KMS-11 (cell line): ENCODE measurements at regions not wholly inside any gene's neighbourhood (a gene's known extent, or its start where the extent isn't known, plus 50 kb on each side); places are given as distances from the start of the nearest gene placed in this dataset.

ENCODE experiments used
- H2AFZ ChIP-seq: fragments of 200-600 bp; sonication (generic); 2 replicates; pipeline ENCODE4 v1.6.1; 2016; ENCODE audit warnings: antibody characterized with exemption, mixed run types, low read depth
- H3K27ac ChIP-seq: fragments of 200-600 bp; sonication (generic); 2 replicates; pipeline ENCODE4 v1.6.1; 2016; ENCODE audit warnings: mild to moderate bottlenecking, mixed run types
- H3K27me3 ChIP-seq: fragments of 200-600 bp; sonication (generic); 2 replicates; pipeline ENCODE4 v1.6.1; 2017; ENCODE audit warnings: mild to moderate bottlenecking, low read depth, mixed run types, moderate library complexity; ENCODE audit not compliant: insufficient read depth
- H3K36me3 ChIP-seq: fragments of 200-600 bp; sonication (generic); 2 replicates; pipeline ENCODE4 v1.6.1; 2017; ENCODE audit warnings: mild to moderate bottlenecking, mixed run types; ENCODE audit not compliant: insufficient read depth
- H3K4me1 ChIP-seq: fragments of 200-600 bp; sonication (generic); 2 replicates; pipeline ENCODE4 v1.6.1; 2016; ENCODE audit warnings: mild to moderate bottlenecking, low read depth, mixed run types; ENCODE audit not compliant: poor library complexity, severe bottlenecking
- H3K4me2 ChIP-seq: fragments of 200-600 bp; sonication (generic); 2 replicates; pipeline ENCODE4 v1.7.0; 2016; ENCODE audit warnings: mild to moderate bottlenecking, mixed run types
- H3K4me3 ChIP-seq: fragments of 200-600 bp; sonication (generic); IDR thresholded peaks from 2 replicates; pipeline ENCODE4 v1.6.1; 2017; ENCODE audit warnings: low read depth, low read length, mixed read lengths; ENCODE audit not compliant: insufficient read depth
- H3K79me2 ChIP-seq: fragments of 200-600 bp; sonication (generic); 2 replicates; pipeline ENCODE4 v1.6.1; 2016; ENCODE audit warnings: low read depth, mixed run types; ENCODE audit not compliant: insufficient read depth
- H3K9ac ChIP-seq: fragments of 200-600 bp; sonication (generic); 2 replicates; pipeline ENCODE4 v1.6.1; 2016; ENCODE audit warnings: mild to moderate bottlenecking, mixed run types
- H4K20me1 ChIP-seq: fragments of 200-600 bp; sonication (generic); 2 replicates; pipeline ENCODE4 v1.6.1; 2016; ENCODE audit warnings: mild to moderate bottlenecking, mixed run types; ENCODE audit not compliant: insufficient read depth
- TF ChIP-seq, protein P1 (sequence below): fragments of 200-600 bp; sonication (generic); conservative IDR thresholded peaks from 2 replicates; pipeline ENCODE4 v1.6.1; 2017; ENCODE audit warnings: low read depth, mild to moderate bottlenecking, antibody characterized with exemption, low read length, moderate library complexity, mixed read lengths

- Histone ChIP-seq H2AFZ (no peak overlapping the region), H3K79me2 (no peaks in the 10 kb centered on the region), H3K27ac (no peak overlapping the region), H4K20me1 (no peaks in the 10 kb centered on the region), H3K27me3 (peaks cover 9% of the 10 kb centered on the region), H3K9ac (no peak overlapping the region), H3K36me3 (no peaks in the 10 kb centered on the region), H3K4me1 (peaks cover 22% of the 10 kb centered on the region), H3K4me2 (peak overlapping the region; percentile 55), H3K4me3 (no peak overlapping the region)
- TF ChIP-seq, protein P1, sequence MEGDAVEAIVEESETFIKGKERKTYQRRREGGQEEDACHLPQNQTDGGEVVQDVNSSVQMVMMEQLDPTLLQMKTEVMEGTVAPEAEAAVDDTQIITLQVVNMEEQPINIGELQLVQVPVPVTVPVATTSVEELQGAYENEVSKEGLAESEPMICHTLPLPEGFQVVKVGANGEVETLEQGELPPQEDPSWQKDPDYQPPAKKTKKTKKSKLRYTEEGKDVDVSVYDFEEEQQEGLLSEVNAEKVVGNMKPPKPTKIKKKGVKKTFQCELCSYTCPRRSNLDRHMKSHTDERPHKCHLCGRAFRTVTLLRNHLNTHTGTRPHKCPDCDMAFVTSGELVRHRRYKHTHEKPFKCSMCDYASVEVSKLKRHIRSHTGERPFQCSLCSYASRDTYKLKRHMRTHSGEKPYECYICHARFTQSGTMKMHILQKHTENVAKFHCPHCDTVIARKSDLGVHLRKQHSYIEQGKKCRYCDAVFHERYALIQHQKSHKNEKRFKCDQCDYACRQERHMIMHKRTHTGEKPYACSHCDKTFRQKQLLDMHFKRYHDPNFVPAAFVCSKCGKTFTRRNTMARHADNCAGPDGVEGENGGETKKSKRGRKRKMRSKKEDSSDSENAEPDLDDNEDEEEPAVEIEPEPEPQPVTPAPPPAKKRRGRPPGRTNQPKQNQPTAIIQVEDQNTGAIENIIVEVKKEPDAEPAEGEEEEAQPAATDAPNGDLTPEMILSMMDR = no peak
Observed at GRCh38 chr12:93060666-93061472, 131.8 kb upstream of the EEA1 start.

DNA sequence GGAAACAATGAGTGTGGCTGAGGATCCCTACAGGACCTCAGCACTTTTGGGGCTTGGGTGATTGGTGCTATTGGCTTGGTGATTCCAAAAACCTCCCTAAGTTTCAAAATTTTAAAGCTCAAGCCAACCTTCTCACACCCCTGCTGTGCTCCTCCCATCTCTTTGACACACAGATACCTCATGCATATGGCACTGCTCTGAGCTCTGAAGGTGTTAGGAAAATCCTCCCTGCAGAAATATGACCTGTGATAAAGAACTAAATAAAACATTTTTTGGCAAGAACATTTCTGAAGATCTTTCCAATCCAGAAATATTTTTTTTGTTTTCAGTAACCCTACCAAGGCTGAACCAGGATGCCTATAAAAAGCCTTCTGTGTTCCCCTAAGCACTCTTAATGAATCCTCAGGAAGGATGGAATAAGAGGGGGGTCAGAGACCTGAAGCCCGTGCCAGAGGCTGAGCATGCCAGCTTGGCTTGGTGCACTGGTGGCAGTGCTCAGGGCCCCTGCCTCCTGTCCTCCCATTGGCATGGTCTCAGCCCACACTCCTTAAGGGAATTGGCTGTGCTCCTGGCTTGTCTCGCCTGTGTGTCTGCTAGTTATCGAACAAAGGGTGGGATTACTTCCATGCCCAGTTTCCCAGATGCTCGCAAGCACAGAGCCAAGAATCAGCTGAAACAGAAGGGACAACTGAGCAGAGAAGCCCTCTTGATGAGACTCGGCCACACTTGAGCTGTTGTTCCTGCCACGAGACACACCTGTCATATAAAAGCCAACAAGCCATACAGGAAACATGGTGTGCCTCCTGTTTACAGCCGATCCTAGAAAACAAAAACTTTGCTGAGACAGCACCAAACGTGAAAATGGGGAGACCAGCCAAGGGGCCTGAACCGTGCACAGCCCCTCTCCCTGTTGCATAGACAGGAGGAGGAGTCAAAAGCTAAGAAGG lies 132.7 kb upstream of the EEA1 start:
- Histone ChIP-seq H3K4me1 (peaks cover 22% of the 10 kb centered on the region), H2AFZ (no peak overlapping the region), H3K27ac (no peak overlapping the region), H3K79me2 (no peaks in the 10 kb centered on the region), H3K36me3 (no peaks in the 10 kb centered on the region), H3K27me3 (peaks cover 9% of the 10 kb centered on the region), H4K20me1 (no peaks in the 10 kb centered on the region), H3K4me2 (peak overlapping the region; percentile 55; the same call in 1 of the 2 replicates), H3K4me3 (no peak overlapping the region), H3K9ac (no peak overlapping the region)
- TF ChIP-seq, protein P1 = no peak

DNA sequence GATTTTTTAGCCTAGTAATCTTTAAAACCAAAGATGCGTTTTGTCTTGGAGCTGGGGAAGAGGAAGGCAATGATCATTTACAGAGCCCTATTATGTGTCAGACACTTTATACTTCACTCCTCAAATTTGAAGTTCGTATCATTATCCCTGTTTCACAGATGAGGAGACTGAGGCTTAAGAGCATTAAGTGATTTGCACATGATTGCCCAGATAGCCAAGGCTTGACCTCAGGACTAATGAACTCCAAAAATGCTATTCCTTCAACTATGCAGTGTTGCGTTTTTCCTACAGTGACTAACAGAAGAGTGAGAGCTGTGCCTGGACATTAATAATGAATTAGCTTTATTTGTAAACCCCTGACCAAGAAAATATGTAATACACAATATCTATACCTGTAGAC lies 136.8 kb upstream of the EEA1 start:
- Histone ChIP-seq H3K4me1 (peaks cover 8% of the 10 kb centered on the region), H3K9ac (no peak overlapping the region), H3K27me3 (peaks cover 9% of the 10 kb centered on the region), H3K36me3 (no peaks in the 10 kb centered on the region), H3K4me2 (no peak overlapping the region), H4K20me1 (no peaks in the 10 kb centered on the region), H3K4me3 (no peak overlapping the region), H2AFZ (no peak overlapping the region), H3K27ac (no peak overlapping the region), H3K79me2 (no peaks in the 10 kb centered on the region)
- TF ChIP-seq, protein P1 = no peak

- Histone ChIP-seq H4K20me1 (no peaks in the 10 kb centered on the region), H3K4me1 (no peaks in the 10 kb centered on the region), H3K4me3 (no peak overlapping the region), H3K27me3 (no peaks in the 10 kb centered on the region), H3K36me3 (no peaks in the 10 kb centered on the region), H2AFZ (no peak overlapping the region), H3K4me2 (no peak overlapping the region), H3K27ac (no peak overlapping the region), H3K79me2 (no peaks in the 10 kb centered on the region), H3K9ac (no peak overlapping the region)
- TF ChIP-seq, protein P1 = no peak
Observed at GRCh38 chr12:93072340-93072739, 143.2 kb upstream of the EEA1 start.
